Astrocyte of the hippocampus (primary cell): ENCODE measurements at regions not wholly inside any gene's neighbourhood (a gene's known extent, or its start where the extent isn't known, plus 50 kb on each side); places are given as distances from the start of the nearest gene placed in this dataset.
"Not testable (repeated sequence)": the region's sequence is repeated elsewhere in the genome, so short reads cannot be mapped to it uniquely, and the experiment has no call there.

Source experiments
- DNase-seq: peaks from one replicate; pipeline ENCODE4 v3.0.0; 2011; ENCODE audit warnings: low read depth, low spot score

DNA sequence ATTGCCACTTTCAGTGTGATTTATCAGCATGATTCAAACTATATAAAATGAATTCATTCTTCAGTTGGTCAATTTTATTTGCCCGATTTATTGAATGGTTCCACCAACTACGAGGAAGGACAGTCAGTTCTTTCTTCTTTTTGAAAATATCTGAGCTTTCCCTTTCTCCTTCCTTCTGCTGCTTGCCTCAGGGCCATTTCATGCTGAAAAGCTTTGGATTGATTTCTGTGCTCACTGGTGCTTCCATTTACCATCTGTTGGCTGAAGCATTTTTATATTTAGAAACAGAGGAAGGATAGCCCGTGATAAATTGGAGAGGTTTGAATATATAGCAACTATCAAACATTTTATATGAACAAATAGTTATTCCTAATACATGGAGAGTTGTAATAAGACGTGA, 68.9 kb upstream of the ADAMTS5 start:
- DNase-seq = no peak

DNA sequence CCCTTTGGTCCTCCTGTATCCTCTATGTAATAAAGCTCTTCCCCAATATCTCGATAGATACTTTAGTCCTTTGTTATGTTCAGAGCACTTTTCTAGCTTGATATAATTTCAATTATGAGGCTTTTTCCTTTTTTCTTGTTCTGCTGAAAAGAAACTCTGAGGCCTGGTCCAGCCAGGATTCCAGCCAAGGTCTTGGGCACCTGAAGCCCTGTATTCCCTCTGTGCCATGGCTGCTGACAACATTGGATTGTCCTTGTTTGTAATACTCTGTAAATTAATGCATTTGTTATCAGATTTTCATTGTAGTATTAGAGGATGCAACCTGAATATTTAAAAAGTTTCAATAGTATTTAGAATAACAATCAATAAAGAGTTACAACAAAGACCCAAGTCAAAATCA, 67.9 kb upstream of the ADAMTS5 start:
- no peak for DNase-seq

DNA sequence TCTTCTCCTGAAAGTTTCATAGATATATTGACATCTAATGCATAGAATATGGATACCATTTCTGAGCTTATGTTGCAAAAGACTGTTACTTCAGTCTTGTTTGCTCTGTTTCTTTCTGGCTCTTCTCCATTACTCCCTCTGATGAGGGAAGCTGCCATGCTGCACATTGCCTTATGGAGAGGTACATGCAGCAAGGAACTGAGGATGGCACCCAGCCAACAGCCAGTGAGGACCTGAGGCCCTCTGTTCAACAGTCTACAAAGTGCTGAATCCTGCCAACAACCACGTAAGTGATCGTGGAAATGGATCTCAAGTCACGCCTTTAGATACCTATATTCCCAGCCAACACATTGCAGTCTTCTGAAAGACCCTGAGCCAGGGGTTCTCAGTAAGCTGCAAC, 66.6 kb upstream of the ADAMTS5 start:
- no peak for DNase-seq

DNA sequence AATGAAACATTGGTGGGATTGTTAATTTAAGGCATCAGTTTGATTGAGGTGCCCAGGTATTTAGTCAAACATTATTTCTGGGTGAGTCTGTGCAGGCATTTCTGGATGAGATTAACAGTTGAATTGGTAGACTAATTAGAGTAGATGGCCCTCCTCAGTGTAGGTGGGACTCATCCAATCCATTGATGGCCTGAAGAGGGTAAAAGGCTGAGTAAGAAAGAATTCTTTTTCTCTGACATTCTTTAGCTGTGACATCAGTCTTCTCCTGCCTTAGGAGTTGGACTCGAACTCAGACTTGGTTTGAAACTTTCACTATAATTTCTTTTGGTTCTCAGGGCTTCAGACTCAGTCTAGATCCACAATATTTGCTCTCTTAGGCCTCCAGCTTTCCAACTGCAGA, 59.6 kb upstream of the ADAMTS5 start:
- peak; percentile 29 for DNase-seq

DNA sequence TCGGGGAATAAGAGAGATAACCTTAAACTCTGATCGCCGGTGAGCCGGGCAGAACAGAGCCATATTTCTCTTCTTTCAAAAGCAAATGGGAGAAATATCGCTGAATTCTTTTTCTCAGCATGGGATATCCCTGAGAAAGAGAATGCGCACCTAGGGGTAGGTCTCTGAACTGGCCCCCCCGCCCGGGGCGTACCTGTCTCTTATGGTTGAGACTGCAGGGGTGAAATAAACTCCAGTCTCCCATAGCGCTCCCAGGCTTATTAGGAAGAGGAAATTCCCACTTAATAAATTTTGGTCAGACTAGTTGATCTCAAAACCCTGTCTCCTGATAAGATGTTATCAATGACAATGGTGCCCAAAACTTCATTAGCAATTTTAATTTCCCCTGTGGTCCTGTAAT, 58.8 kb upstream of the ADAMTS5 start:
- DNase-seq = not testable (repeated sequence)

DNA sequence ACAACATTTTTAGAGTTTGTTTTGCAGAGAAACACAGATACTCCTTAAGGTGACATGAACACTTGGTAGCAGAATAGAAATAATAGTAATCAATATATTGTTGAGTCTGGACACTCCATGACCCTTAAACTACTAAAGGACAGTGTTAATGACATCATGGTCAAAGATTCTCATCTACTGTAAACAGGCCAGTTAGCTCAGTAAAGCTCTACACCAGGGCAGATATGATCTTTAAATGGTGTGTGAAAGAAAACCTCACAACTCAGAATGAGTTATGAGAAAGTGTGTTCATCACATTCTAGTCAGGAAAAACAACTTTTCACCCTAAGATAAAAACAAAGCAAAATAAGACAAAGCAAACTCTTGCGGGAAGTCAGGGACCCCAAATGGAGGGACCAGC, 58.1 kb upstream of the ADAMTS5 start:
- no peak for DNase-seq

DNA sequence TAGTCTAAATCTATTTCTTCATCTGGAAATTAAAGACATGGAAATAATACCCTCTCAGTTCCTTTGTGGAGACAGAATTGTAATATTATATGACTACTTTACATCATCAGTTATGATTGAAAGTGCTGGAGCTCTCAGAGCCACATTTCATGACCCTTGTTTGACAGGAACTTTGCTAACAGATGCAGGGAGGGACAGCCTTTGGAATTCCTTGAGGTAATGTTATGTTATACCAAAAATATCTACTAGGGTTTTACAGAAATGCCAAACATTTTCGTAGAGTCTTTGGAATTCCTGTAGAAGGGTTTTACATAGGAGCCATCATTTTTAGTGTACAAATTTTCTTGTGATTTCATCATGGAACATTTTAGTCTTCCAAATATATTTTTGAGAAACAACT, 57.4 kb upstream of the ADAMTS5 start:
- peak; percentile 50 for DNase-seq

DNA sequence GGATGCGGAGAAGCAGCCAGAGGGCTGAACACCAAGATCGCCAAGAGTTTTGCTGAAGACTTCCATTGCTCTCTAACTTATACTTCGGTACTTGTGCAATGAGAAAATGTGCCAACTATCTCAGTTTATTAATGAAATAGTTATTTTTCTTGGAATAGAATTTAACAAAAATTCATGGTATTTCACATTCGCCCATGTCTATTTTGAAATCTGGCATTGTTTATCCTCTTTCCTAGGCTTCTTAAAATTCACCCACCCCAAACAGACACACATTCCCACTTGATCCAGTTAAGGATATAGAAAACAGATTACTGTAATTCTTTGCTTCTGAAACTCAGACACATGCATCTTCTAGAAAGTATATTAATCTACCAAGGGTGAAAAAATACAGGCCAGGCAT, 56.3 kb upstream of the ADAMTS5 start:
- no peak for DNase-seq

DNA sequence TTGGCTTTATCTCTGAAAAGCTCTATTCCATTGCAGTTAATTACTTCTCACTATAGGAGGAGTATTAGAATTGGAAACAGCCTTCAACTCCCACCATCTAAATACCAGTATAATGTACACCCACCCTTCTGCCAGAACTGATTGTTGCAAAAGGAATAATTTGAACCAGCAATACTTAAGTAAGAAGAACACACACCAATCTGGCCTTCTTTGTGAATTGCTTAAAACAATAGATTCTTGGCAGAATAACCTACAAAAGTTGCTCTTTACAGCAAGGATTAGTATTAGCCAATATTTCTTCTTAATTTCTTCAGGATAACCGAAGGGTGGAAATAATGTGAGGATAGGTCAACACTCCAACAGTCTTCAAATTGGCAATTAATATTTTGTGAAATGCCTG, 54.9 kb upstream of the ADAMTS5 start:
- DNase-seq = no peak

DNA sequence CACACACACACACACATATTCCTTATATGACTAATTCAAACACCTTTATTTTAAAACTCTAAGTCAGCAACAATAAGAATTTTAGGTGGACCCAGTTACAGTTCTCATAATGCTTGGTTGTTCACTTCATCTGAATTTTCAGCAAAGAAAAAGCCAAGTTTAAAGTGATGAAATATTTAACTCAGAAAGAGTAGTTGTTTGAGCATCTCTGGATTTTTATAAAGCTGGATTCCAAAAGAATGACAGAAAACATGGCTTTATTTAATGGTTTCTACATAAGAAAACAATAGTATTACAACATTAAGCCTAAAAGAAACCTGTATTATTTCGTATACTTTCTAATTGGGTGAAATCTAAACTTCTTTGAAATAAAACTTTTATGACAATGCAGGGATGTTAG, 54.2 kb upstream of the ADAMTS5 start:
- DNase-seq = no peak

DNA sequence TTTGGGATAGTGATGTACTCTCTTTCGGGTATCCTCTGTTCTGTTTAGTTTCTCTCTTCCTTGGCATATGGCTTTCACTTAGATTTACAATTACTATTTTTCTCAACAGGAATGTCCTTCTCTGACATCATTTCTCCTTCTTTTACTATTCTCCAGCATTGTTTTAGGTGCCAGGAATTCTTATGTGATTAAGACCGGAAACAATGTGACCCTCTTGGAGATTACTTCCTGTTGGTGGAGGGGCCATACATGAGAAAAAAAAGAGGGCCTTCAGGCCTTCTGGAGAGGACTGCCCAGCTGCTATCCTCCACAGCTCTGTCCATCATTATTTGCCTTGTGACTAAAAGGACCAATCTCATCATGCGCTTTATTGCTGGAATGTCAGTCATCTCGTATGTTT, 50.4 kb upstream of the ADAMTS5 start:
- DNase-seq = no peak
